ENCODE measurements at regions not wholly inside any gene's neighbourhood (a gene's known extent, or its start where the extent isn't known, plus 50 kb on each side); places are given as distances from the start of the nearest gene placed in this dataset.

GRCh38 chr9:38274800-38275199 is 117.7 kb upstream of the ALDH1B1 start:
- no peak for DNase-seq (ENCODE audit: low spot score)
- TF ChIP-seq FOXA2 (IDR thresholded peaks at IDR 0.05): no peak
- TF ChIP-seq SP1 (IDR thresholded peaks at IDR 0.05): no peak
- no peak for TF ChIP-seq HNF4G (IDR thresholded peaks at IDR 0.05)
- no peak for TF ChIP-seq ZBTB33 (IDR thresholded peaks at IDR 0.05)
- no peak for TF ChIP-seq FOXA1 (IDR thresholded peaks at IDR 0.05)
- no peak for TF ChIP-seq REST (IDR thresholded peaks at IDR 0.05)
- no peak for TF ChIP-seq EGR1 (IDR thresholded peaks at IDR 0.05; ENCODE audit: low read depth in 2 of 2)
- no peak for TF ChIP-seq TAF1 (conservative IDR thresholded peaks at IDR 0.05)
- no peaks in the 10 kb centered on the region for H3K27me3 ChIP-seq (ENCODE audit: control insufficient read depth in 4 of 4, insufficient read depth in 4 of 4, low read length in 3 of 4)
- no peaks in the 10 kb centered on the region for H3K9me3 ChIP-seq (ENCODE audit: control insufficient read depth in 4 of 4, low read length in 3 of 4)
- 71% methylated on average over 4 of the region's 4 CpGs for WGBS
- H3K36me3 ChIP-seq (ENCODE audit: control insufficient read depth in 4 of 4, insufficient read depth in 3 of 4, low read depth in 1 of 4, low read length in 3 of 4): no peaks in the 10 kb centered on the region
- H3K4me3 ChIP-seq (ENCODE audit: low read depth in 1 of 3, low read length in 3 of 3): no peak overlapping the region
- no peak overlapping the region for H3K9ac ChIP-seq (ENCODE audit: low read depth in 1 of 2, low read length in 2 of 2)
- no peaks in the 10 kb centered on the region for H3K4me1 ChIP-seq (ENCODE audit: control insufficient read depth in 4 of 4, insufficient read depth in 4 of 4, low read length in 3 of 4)
- no peak overlapping the region for H3K27ac ChIP-seq (ENCODE audit: low read depth in 1 of 2, low read length in 2 of 2)

GRCh38 chr9:38272710-38273109 is 119.8 kb upstream of the ALDH1B1 start:
- no peak for DNase-seq (ENCODE audit: low spot score)
- Histone ChIP-seq H3K9me3 (ENCODE audit: control insufficient read depth in 4 of 4, low read length in 3 of 4) (no peaks in the 10 kb centered on the region), H3K4me3 (ENCODE audit: low read depth in 1 of 3, low read length in 3 of 3) (no peak overlapping the region), H3K27ac (ENCODE audit: low read depth in 1 of 2, low read length in 2 of 2) (no peak overlapping the region), H3K27me3 (ENCODE audit: control insufficient read depth in 4 of 4, insufficient read depth in 4 of 4, low read length in 3 of 4) (no peaks in the 10 kb centered on the region), H3K9ac (ENCODE audit: low read depth in 1 of 2, low read length in 2 of 2) (no peak overlapping the region), H3K36me3 (ENCODE audit: control insufficient read depth in 4 of 4, insufficient read depth in 3 of 4, low read depth in 1 of 4, low read length in 3 of 4) (no peaks in the 10 kb centered on the region), H3K4me1 (ENCODE audit: control insufficient read depth in 4 of 4, insufficient read depth in 4 of 4, low read length in 3 of 4) (no peaks in the 10 kb centered on the region)
- 78% methylated on average over 1 of the region's 1 CpG for WGBS
- TF ChIP-seq ZBTB33 (IDR thresholded peaks at IDR 0.05) (no peak), FOXA2 (IDR thresholded peaks at IDR 0.05) (no peak), RXRA (IDR thresholded peaks at IDR 0.05) (no peak), HNF4A (conservative IDR thresholded peaks at IDR 0.05) (no peak), EGR1 (IDR thresholded peaks at IDR 0.05; ENCODE audit: low read depth in 2 of 2) (no peak), YY1 (IDR thresholded peaks at IDR 0.05) (no peak)

All from liver (tissue), 7 donors.